HT1080 (cell line): ENCODE measurements at regions not wholly inside any gene's neighbourhood (a gene's known extent, or its start where the extent isn't known, plus 50 kb on each side); places are given as distances from the start of the nearest gene placed in this dataset.
"Not testable (repeated sequence)": the region's sequence is repeated elsewhere in the genome, so short reads cannot be mapped to it uniquely, and the experiment has no call there.

Experiments
- DNase-seq: peaks from one replicate; pipeline ENCODE4 v3.0.0-alpha.2; 2015; ENCODE audit warnings: low read depth

DNA sequence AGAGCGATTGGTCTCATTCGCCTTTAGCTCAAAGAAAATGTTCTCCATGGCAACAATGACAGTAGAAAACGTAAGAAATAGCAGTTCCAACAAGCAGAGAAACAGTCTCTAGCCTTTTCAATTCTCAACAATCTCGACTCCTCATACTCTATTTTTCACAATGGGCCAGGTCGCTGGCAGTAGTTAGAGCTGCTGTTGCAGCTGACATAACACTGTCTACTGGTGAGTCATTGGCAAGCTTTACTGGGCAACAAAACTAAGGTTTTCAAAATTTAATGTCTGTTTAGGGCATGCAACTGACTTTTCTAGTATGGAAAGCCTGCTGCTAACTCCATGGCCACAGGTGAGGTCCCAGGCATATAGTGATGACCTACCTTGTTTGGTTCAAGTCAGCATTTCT, 221.1 kb upstream of the KAZN start:
- DNase-seq: no peak

DNA sequence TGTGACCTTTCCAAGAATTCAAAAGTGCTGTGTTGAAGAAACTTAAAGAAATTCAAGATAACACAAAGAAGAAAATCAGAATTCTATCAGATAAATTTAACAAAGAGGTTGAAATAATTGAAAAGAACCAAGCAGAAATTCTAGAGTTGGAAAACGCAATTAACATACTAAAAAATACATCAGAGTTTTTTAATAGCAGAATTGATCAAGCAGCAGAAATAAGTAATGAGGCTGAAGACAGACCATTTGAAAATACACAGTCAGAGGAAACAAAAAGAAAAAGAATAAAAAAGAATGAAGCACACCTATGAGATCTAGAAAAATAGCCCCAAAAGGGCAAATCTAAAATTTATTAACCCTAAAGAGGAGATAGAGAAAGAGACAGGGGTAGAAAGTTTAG, 218.1 kb upstream of the KAZN start:
- no peak for DNase-seq

DNA sequence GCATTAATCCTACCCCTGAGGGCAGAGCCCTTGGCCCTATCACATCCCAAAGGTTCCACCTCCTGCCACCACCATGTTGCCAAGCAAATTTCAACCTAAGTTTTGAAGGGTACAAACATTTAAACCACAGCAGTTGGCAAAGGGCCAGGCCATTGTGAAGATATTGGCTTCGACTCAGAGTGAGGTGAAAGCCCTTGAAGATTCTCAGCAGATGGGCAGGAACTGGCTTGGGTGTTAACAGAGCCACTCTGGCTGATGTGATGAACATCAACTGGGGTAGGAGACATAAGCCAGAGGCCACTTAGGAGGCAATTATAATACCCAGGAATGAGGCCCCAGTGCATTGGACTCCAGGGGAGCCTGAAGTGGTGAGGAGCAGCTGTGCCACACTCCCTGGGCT, 207.7 kb upstream of the KAZN start:
- DNase-seq: no peak

DNA sequence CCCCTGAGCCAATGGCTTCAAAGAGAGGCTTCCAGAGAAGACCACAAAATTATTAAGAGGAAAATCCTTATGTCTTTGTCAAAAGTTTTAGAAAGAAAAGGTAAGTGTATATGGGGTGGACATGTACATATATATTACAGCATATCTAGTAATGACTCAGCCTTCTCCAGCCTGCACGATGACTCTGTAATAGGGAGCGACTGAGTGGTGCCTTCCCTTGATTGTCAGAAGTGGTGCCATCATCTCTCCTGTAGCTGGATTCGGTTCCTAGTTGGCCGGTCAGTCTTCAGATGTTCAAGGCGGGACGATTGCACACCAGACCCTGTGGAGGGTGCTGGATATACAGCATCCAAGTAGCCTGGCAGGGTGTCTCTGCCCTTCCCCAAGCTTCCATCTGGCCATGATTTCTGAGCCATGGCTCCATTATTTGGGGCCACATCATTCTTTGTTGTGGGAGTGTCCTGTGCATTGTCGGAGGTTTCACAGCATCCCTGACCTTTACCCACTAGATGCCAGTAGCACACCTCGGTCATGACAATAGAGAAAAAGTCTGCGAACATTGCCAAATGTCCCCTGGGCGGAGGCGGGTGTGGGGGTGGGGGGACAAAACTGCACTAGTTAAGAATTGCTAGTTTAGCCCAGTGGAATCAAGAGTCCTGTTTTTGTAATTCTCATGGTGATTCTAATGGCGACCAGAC, 206.2 kb upstream of the KAZN start:
- no peak for DNase-seq

DNA sequence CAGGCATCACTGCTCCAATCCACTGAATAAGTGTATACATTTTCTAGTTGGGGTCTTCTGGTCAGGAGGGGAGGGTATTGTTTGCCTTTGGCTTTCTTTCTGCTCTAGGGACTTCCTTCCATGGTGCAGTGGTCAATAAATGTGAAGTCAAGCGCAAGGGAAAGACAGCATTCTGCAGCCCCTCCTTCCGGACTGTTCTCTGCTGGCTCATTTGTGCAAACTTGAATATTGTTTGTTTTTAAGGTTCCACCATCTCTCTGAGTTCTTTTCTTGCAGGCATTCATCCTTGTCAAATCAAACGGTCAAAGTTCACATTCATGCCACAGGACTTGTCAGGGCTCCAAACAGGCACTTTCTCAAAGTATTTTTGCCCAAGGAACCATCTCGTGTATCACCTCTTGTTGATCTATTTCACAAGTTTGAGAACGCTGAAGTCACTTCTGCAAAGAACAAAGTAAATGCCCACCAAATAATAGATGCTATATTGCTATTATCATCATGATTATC, 205.6 kb upstream of the KAZN start:
- no peak for DNase-seq

DNA sequence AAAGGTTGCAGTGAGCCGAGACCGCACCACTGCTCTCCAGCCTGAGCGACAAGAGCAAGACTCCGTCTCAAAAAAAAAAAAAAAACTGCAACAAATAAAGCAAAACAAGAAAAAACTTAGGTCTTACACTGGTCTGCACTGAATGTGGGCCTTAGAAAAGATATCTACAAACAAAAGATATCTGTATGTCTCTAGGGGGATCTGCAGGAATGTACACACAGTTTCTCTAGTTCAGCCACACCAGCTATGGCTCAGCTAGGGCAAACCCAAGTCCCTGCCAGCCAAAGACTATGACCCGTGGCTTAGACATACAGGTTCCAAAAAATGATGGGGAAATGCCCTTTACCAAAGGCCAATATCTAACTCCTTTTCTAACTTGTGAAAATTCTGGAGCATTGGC, 202.4 kb upstream of the KAZN start:
- DNase-seq: no peak

DNA sequence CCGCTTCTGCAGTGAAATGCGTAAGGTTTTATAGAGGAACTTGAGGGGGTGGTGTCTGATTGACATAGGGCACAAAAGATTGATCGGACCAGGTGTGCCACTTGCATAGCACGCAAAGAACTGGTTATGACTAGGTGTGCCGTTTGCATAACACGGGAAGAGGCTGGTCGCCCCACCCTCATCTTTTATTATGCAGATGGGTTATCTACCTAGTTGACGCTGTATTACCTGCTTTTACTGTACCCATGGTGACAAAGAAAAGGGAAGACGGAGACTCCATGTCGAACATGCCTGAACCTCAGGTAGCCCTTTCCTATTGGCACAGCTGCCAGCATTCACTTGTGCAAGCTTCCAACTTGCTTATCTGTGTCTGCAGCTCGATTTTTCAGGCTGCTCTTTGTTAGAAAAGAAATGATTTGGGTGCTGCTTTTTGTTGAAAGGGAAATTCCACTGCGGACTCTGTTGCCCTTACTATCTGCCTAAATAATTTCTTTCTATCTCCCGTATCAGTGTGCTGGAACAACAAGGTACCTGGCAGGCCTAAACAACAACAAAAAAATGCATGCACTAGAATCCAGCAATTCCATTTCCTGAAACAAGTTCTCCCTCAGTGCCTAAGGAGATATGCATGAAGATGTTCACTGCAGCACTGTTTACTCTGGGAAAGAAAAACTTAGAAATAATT, 194.4 kb upstream of the KAZN start:
- no peak for DNase-seq

DNA sequence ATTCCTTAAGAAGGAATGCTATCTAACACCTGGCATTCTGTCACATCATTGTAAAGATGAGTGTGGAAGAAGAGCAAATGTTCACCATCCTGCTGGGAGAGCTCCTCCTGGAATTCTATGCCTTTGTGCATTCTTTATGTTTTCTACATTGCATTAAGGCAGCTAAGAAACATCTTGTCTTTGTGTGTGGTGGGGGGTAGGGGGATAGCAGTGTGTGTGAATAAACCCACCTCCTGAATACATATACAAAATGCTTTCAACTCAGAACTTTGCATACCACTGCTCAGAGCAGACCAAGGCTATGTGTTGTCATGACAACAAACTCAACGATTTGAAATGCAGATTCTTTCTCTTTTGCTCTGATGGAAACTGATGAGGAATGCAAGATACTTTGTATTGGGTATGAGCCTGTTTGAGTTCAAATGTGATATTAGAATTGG, 193.6 kb upstream of the KAZN start:
- no peak for DNase-seq

DNA sequence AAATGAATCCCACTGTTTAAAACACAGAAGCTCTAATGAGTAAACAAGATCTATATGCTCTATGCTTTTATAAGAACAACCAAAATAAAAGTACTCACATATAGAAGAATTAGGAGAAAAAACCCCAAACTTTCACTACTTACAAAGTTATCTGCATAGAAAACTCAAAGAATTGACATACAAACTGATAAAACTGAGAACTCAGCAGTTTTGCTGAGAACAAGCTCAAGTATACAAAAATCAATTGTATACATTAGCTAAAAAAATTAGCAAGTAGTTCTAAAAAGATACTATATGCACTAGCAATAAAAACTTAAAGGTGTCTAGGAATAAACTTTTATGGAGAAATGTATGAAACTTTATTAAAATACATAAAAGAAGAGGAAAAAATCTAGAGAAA, 186.2 kb upstream of the KAZN start:
- no peak for DNase-seq

DNA sequence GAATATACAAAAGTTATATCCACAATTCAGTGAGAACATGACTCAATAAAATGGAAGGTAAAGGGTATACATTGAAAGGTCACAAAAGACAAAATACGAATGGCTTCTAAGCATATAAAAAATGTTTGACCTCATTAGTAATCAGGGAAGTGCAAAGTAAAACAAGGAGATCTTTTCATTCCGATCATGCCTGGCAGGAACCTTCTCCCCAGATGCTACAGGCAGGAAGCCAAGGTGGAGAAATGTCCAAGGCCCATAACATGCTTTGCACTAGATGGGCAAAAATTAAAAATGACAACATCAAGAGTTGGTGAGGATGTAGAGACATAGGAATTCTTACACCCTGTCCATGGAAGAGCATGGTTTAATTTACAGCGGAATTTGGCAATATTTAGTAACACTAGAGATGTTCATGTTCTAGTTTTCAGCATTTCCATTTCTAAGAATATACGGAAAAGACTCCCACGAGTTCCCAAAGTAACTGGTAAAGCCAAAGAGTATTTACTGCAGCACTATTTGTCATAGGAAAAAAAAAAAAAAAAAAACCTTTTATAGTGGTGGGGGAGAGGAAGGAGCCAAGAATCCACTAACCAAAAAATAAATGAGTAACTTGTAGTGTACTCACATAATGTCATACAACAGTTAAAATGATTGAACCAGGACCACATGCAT, 184.5 kb upstream of the KAZN start:
- DNase-seq: peak; percentile 44

DNA sequence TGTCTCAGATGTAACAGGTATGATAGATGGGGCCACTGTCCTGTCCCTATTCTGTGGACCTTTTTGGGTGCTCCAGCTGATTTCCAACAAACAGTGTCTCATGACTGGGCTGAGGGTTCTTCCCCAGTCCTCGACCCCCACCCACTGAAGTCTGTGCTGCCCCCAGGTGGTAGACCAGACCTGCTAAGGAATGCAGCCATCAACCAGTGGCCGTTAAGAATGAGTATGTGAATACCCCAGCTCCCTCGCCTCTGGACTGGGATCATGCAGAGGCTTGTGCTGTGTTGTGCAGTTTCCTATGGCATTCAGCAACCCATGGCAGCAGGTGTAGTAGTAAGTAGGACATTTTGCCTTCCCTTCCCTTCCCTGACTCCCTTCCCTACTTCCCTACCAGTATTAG, 183.1 kb upstream of the KAZN start:
- no peak for DNase-seq

DNA sequence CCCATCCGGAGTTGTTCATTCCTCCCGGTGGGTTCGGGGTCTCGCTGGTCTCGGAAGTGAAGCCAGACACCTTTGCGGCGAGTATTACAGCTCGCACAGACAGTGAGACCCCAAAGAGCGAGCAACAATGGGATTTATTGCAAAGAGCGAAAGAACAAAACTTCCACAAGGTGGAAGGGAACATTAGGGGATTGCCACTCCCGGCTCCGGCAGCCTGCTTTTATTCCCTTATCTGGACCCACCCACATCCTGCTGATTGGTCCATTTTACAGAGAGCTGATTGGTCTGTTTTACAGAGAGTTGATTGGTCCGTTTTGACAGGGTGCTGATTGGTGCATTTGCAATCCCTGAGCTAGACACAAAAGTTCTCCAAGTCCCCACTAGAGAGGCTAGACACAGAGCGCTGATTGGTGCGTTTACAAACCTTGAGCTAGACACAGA, 178.7 kb upstream of the KAZN start:
- peak; percentile 21 for DNase-seq

DNA sequence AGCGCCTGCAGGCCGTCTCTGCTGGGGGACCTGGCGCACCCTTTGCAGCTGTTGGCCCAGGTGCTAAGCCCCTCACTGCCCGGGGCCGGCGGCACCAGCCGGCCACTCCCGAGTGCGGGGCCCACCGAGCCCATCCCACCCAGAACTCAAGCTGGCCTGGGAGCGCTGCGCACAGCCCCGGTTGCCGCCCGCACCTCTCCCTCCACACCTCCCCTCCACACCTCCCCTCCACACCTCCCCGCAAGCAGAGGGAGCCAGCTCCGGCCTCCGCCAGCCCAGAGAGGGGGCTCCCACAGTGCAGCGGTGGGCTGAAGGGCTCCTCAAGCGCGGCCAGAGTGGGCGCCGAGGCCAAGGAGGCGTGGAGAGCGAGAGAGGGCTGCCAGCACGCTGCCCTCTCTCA, 177.8 kb upstream of the KAZN start:
- DNase-seq: no peak

DNA sequence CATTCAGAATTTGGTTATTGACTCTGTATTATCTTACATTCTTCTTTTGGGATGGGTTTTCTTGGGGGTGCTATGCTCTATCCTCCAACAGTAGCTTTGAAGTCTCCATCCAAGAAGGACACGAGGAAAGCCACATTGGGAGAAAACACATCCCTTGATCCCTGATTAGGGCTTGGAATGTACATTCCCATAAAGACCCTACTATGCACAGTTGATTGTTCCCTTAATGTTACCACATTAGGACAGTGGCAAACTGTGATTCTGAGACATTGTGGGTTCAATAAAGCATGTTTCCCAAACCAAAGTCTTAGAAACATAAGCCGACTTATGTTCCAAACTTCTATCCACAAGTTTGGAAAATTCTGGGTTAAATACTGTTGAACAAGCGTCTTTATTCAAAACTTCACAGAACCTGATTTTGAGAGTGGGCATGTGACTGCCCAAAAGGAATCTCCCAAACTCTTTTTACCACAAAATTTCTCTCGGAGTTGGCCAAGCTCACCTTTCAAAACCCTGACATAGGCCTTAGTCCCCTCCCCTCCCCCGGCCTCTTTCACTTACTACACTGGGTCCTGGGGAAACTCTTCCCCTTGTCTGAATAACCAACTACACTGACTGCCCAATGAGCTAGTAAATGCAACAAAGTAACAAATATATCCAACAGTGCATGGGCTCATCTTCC, 177.0 kb upstream of the KAZN start:
- no peak for DNase-seq

DNA sequence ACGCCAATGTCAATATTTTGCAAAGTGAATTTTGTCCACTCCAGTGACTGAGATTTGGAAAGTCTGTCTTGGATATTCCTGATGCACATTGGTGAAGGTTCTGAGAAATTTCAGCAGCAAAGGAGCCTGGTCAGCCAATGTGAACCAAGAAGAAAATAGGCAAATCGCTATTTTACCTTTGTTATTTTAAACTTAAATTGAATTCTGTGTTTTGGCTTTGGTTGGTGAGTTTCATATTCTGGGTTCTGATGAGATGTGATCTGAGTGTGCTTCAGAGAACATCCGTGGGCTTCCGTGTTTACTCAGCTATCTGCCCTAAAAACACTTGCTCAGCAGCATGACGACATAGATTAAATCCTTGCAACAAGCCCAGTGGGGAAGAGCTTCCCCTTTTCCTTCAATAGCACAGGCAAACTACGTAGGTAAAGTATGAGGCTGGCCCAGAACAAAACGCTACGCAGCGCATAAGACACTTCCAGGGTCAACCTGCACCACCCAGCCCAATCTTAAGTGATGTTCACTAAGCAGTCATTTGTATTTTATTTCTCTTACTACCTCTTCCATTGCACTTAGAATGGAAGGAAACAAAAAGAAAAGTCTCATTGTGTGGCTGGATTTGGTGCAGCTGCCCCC, 176.4 kb upstream of the KAZN start:
- DNase-seq: no peak

DNA sequence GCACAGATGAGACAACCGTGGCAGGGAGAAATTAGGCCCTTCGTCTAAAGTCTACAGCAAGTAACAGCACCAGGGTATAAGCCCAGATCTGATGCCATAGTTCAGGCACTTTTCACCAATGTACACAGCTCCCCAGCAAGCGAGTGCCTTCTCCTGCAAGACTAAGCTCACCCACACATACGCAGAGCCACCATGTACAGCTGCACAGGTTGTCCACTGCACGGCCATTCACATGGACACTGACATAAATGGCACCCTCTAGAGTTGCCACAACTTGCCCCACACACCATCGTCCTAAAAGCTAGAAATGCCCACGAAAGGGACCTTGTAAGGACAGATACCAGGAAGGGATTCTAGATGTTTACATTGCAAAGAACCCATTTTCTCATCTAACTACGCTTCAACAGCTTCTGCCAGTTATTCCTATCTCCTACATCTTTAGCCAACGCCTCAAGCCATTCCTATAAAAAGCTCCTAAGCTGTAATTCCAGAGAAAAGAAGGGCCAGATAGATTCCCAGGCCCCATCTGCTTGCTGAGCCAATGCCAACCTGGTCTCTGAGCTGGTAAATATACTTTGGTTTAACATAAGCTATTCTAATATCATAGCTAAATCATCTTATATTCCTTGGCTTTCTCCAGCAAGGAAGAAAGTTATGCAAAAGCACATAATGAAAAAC, 174.0 kb upstream of the KAZN start:
- DNase-seq: no peak

DNA sequence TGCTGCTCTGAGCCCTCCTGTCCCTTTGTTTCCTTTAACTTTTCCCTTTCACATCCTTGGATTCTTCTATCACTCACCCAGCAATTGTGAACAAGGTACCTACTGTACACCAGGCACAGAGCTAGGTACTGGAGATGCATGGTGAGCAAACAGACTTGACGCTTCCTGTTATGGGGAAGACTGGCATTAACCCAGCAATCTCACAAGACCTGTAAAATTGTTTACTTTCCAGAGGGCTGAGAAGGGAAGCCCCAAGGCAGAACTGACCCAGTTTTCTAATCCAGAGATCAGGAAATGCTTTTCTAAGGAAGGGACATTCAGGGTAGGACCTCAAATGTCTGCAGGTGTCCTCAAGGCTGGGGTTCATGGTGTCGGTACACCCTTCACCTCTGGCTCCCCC, 171.6 kb upstream of the KAZN start:
- DNase-seq: no peak

DNA sequence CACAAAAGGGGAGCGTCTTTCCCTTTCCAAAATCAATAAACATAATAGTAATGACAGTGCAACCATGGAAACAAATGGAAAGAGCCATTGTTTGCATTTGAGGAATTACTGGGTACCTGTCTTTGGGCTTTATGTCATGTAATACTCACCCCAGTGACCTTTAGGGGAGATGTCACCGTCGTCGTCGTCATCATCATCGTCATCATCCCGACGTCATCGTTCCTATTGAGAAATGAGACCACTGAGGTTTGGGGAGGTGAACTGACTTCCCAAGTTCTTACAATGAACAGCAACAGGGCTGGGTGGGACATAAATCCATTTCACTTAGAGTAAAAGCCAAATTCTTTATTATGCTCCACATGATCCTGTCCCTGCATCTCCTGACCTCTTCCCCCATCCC, 168.9 kb upstream of the KAZN start:
- DNase-seq: no peak

DNA sequence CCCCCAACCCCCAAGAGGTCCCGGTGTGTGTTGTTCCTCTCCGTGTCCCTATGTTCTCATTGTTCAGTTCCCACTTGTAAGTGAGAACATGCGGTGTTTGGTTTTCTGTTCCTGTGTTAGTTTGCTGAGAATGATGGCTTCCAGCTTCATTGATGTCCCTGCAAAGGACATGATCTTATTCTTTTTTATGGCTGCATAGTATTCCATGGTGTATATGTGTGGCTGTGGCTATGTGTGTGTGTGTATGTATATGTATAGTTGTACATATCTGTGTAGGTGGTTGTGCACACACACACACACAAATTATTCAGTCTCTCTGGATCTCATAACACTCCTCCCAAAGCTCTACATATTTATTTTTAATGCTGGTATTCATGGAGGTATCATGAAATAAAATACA, 165.8 kb upstream of the KAZN start:
- not testable (repeated sequence) for DNase-seq

DNA sequence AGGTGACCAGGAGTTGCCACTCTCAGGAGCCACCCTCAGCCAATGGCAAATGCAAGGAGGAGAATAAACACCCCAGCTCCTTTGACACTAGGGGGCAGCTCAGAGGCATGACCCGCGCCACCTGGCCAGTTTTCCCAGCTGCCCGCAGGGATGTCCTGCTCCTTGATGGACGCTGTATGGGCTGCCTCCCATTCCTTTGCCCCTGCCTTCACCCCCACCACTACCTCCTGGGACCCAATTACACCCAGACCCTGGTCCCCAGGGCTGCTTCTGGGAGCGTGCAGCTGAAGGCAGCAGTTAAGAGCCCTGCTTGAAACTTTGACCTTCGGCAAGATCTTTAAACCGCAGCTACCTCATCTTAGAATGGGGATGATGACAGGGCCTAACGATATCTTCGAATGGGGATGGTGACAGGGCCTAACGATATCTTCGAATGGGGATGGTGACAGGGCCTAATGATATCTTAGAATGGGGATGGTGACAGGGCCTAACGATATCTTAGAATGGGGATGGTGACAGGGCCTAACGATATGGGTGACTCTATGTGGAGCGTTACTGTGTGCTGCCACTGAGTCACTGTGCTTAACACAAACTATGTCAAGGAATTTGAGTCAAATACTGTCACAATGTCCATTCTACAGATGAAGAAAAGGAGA, 163.0 kb upstream of the KAZN start:
- DNase-seq: no peak
